Activated CD8-positive, alpha-beta memory T cell treated with anti-CD3 and anti-CD28 coated beads, Interleukin-2, amount 50 U/mL, for 24 hours (primary cell): ENCODE measurements at regions not wholly inside any gene's neighbourhood (a gene's known extent, or its start where the extent isn't known, plus 50 kb on each side); places are given as distances from the start of the nearest gene placed in this dataset.

ENCODE experiments used
- DNase-seq: peaks from one replicate; pipeline ENCODE4 v3.0.0-alpha.2; 2020; ENCODE audit errors: extremely low read depth

GRCh38 chr22:48453171-48453570, 1374.5 kb downstream of the BRD1 start:
- no peak for DNase-seq

- DNase-seq: no peak
These were observed 1374.9 kb downstream of the BRD1 start for GRCh38 chr22:48452766-48453165.

- DNase-seq: no peak
These were observed 1375.8 kb downstream of the BRD1 start for GRCh38 chr22:48451891-48452290.

- DNase-seq: no peak
These were observed 1377.4 kb downstream of the BRD1 start for GRCh38 chr22:48450188-48450825.

- no peak for DNase-seq
These were observed 1378.0 kb downstream of the BRD1 start for GRCh38 chr22:48449466-48450187.

- DNase-seq: no peak
These were observed 1378.9 kb downstream of the BRD1 start for GRCh38 chr22:48448821-48449220.

GRCh38 chr22:48445113-48445827, 1382.4 kb downstream of the BRD1 start:
- no peak for DNase-seq

GRCh38 chr22:48444320-48445112, 1383.2 kb downstream of the BRD1 start:
- DNase-seq: no peak

GRCh38 chr22:48443680-48444079, 1384.0 kb downstream of the BRD1 start:
- no peak for DNase-seq

- DNase-seq: no peak
These were observed 1385.0 kb downstream of the BRD1 start for GRCh38 chr22:48442663-48443062.

- no peak for DNase-seq
These were observed 1386.2 kb downstream of the BRD1 start for GRCh38 chr22:48441553-48441850.

- DNase-seq: no peak
These were observed 1386.8 kb downstream of the BRD1 start for GRCh38 chr22:48440673-48441552.

GRCh38 chr22:48440176-48440575, 1387.5 kb downstream of the BRD1 start:
- DNase-seq: no peak

- no peak for DNase-seq
These were observed 1388.0 kb downstream of the BRD1 start for GRCh38 chr22:48439560-48440135.

GRCh38 chr22:48438800-48439559, 1388.7 kb downstream of the BRD1 start:
- no peak for DNase-seq

- no peak for DNase-seq
These were observed 1389.6 kb downstream of the BRD1 start for GRCh38 chr22:48438096-48438495.

- DNase-seq: no peak
These were observed 1391.3 kb downstream of the BRD1 start for GRCh38 chr22:48436201-48436931.

- DNase-seq: no peak
These were observed 1392.8 kb downstream of the BRD1 start for GRCh38 chr22:48434868-48435250.

GRCh38 chr22:48434156-48434867, 1393.4 kb downstream of the BRD1 start:
- DNase-seq: no peak
